ENCODE measurements at regions not wholly inside any gene's neighbourhood (a gene's known extent, or its start where the extent isn't known, plus 50 kb on each side); places are given as distances from the start of the nearest gene placed in this dataset.

DNA sequence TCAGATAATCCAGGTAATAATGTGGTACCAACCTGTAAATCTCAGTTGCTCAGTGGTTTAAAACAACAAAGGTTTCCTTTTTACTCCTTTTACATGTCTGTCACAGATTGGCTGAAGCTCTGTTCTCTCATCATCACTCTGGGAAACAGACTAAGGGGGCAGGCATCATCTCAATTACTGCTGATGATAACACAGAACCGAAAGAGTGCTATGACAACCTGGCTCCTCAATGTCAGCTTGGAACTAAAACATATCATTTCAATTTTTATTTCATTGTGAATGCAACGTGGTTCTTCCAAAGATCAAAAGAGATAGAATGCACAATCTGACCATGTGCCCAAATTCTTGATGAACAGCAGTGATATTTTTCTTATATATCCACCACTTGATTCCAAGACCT lies 1315.0 kb upstream of the CDH2 start:
- TF ChIP-seq, protein P1, sequence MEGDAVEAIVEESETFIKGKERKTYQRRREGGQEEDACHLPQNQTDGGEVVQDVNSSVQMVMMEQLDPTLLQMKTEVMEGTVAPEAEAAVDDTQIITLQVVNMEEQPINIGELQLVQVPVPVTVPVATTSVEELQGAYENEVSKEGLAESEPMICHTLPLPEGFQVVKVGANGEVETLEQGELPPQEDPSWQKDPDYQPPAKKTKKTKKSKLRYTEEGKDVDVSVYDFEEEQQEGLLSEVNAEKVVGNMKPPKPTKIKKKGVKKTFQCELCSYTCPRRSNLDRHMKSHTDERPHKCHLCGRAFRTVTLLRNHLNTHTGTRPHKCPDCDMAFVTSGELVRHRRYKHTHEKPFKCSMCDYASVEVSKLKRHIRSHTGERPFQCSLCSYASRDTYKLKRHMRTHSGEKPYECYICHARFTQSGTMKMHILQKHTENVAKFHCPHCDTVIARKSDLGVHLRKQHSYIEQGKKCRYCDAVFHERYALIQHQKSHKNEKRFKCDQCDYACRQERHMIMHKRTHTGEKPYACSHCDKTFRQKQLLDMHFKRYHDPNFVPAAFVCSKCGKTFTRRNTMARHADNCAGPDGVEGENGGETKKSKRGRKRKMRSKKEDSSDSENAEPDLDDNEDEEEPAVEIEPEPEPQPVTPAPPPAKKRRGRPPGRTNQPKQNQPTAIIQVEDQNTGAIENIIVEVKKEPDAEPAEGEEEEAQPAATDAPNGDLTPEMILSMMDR (IDR thresholded peaks at IDR 0.05; ENCODE audit: borderline replicate concordance, extremely low read depth, low read length, poor library complexity, severe bottlenecking): no peak
- TF ChIP-seq EZH2 (IDR thresholded peaks at IDR 0.05; ENCODE audit: borderline replicate concordance, low read depth, low read length, severe bottlenecking): no peak
